ENCODE measurements at regions not wholly inside any gene's neighbourhood (a gene's known extent, or its start where the extent isn't known, plus 50 kb on each side); places are given as distances from the start of the nearest gene placed in this dataset.

GRCh38 chr14:31936115-31936514 lies 141.0 kb upstream of the ARHGAP5 start:
- H3K9me3 ChIP-seq: no peaks in the 10 kb centered on the region

GRCh38 chr14:31937730-31938346 lies 139.3 kb upstream of the ARHGAP5 start:
- Histone ChIP-seq H3K4me1 (peaks cover 0 to 30% (median 14%) of the 10 kb centered on the region in 12 donors), H3K27ac (no peak overlapping the region), H3K4me3 (no peak overlapping the region), H3K36me3 (no peaks in the 10 kb centered on the region), H3K9me3 (no peaks in the 10 kb centered on the region), H3K27me3 (no peaks in the 10 kb centered on the region)
- 68 to 72% (median 70%) methylated on average over 3 of the region's 3 CpGs for WGBS, 4 donors
- intact Hi-C loops (cut with DNase I): loop anchor here in 6 of 10 donors (5.0 to 10.0 kb wide), 8 partner anchors 134 to 627 kb away; partner anchors contain the start of gene ARHGAP5 (in 2 of the 6)
- ATAC-seq (peak; percentile 65 to 93 (median 88)), DNase-seq (peak; percentile 46 to 77 (median 60))
- no peak for TF ChIP-seq CTCF (IDR thresholded peaks at IDR 0.05)
- no peak for TF ChIP-seq POLR2A (IDR thresholded peaks at IDR 0.05)

More at GRCh38 chr14:31936115-31936514, 141.0 kb upstream of the ARHGAP5 start:
- Histone ChIP-seq H3K27me3 (no peaks in the 10 kb centered on the region), H3K4me3 (no peak overlapping the region), H3K27ac (no peak overlapping the region), H3K4me1 (peaks cover 0 to 27% (median 13%) of the 10 kb centered on the region in 12 donors), H3K36me3 (no peaks in the 10 kb centered on the region)
- intact Hi-C loops (cut with DNase I): loop anchor here in 6 of 10 donors (5.0 to 10.0 kb wide), 8 partner anchors 136 to 629 kb away; partner anchors contain the start of gene ARHGAP5 (in 2 of the 6)
- TF ChIP-seq CTCF (IDR thresholded peaks at IDR 0.05) (no peak), POLR2A (IDR thresholded peaks at IDR 0.05) (no peak)
- WGBS, 4 donors: 87 to 90% (median 88%) methylated on average over 6 of the region's 6 CpGs
- no peak for DNase-seq
- no peak for ATAC-seq

GRCh38 chr14:31939934-31940333 lies 137.2 kb upstream of the ARHGAP5 start:
- peaks cover 0 to 20% (median 11%) of the 10 kb centered on the region in 12 donors for H3K4me1 ChIP-seq
- TF ChIP-seq POLR2A (IDR thresholded peaks at IDR 0.05) (no peak), CTCF (IDR thresholded peaks at IDR 0.05) (no peak)
- 86 to 94% (median 92%) methylated on average over 4 of the region's 4 CpGs for WGBS, 4 donors
- no peaks in the 10 kb centered on the region for H3K27me3 ChIP-seq
- no peaks in the 10 kb centered on the region for H3K9me3 ChIP-seq
- H3K4me3 ChIP-seq: no peak overlapping the region
- no peak overlapping the region for H3K27ac ChIP-seq
- H3K36me3 ChIP-seq: no peaks in the 10 kb centered on the region
- no peak for ATAC-seq
- DNase-seq: no peak
- intact Hi-C loops (cut with DNase I): loop anchor here in 6 of 10 donors (5.0 to 10.0 kb wide), 8 partner anchors 132 to 625 kb away; partner anchors contain the start of gene ARHGAP5 (in 2 of the 6)

- H3K9me3 ChIP-seq: no peaks in the 10 kb centered on the region
- intact Hi-C loops (cut with DNase I): no loop called here
- H3K4me3 ChIP-seq: no peak overlapping the region
- TF ChIP-seq CTCF (IDR thresholded peaks at IDR 0.05): no peak
- TF ChIP-seq POLR2A (IDR thresholded peaks at IDR 0.05): no peak
- 92 to 95% (median 94%) methylated on average over 1 of the region's 1 CpG for WGBS, 4 donors
- DNase-seq (no peak), ATAC-seq (no peak)
- no peaks in the 10 kb centered on the region for H3K27me3 ChIP-seq
- H3K36me3 ChIP-seq: no peaks in the 10 kb centered on the region
- H3K4me1 ChIP-seq: peaks cover 0 to 20% (median 6%) of the 10 kb centered on the region in 12 donors
- H3K27ac ChIP-seq: no peak overlapping the region
These were observed 135.6 kb upstream of the ARHGAP5 start for GRCh38 chr14:31941487-31941886.

Measured in heart left ventricle (tissue), 16 donors.